Stimulated activated CD4-positive, alpha-beta T cell treated with anti-CD3 and anti-CD28 coated beads, Interleukin-1b, Interleukin-23, amount 100 ng/mL, for 48 hours (primary cell): ENCODE measurements at regions not wholly inside any gene's neighbourhood (a gene's known extent, or its start where the extent isn't known, plus 50 kb on each side); places are given as distances from the start of the nearest gene placed in this dataset.

Experiments
- DNase-seq: peaks from one replicate; pipeline ENCODE4 v3.0.0-alpha.2; 2020

DNA sequence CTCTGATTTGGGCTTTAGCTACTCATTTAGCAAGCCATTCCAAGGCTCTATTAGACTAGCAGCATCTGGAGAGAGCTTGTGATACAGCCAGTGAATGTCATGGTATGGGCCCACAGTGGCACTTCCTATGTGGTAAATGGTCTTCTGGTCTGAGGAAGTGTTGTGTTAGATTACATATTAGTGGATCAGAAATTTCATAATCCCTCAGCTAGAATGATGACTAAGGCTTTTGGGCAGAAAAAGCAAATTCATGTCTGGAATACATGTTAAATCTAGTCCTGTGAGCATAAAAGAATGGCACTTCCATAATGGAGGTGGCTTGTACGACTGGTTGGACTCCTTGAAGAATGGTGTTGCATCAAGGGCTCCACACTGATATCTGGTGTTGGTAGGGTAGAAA is 436.8 kb upstream of the CWC22 start:
- DNase-seq = no peak

DNA sequence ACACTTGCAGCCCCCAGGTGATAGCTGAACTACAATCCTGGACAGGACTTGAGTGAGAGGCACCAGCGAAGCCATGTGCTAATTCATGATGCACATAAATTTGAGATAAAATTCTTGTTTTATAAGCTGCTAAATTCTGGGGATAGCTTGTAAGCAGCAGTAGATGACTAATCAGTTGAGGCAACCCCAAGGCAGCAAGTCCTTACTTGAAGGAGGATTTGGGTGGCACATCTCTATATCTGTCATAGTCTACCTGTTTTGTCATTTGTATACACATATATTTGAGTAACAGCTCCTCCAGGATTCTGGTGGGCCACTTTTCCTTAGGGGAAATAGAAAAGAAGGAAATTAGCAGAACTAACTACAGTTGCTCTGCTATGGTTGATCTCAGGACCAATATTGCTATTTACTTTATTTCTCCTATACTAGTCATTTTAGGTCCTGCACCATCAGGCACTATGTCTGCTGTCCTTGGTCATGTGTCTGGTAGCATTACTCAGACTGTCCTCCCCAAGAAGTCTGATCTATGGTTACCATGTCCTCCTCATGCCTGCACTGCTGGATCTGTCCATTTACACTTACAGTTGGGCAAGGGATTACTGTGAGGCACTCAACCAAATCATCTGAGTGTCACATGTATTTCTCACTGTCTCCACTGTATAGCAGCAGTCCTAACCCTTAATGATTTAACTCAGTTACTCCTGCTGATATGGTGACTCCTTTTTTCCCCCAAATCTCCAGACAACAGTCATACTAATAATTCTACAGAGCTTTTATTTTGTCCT is 436.0 kb upstream of the CWC22 start:
- no peak for DNase-seq

DNA sequence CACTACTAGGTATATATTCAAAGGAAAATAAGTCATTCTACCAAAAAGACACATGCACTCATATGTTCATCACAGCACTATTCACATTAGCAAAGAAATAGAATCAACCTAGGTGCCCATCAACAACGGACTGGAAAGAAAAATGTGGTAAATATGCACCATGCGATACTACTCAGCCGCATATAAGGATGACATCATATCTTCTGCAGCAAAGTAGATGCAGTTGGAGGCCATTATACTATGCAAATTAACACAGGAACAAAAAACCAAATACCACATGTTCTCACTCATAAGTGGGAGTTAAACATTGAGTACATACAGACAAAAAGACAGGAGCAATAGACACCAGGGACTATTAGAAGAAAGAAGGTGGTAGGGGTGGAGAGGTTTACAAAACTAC is 412.1 kb upstream of the CWC22 start:
- no peak for DNase-seq

DNA sequence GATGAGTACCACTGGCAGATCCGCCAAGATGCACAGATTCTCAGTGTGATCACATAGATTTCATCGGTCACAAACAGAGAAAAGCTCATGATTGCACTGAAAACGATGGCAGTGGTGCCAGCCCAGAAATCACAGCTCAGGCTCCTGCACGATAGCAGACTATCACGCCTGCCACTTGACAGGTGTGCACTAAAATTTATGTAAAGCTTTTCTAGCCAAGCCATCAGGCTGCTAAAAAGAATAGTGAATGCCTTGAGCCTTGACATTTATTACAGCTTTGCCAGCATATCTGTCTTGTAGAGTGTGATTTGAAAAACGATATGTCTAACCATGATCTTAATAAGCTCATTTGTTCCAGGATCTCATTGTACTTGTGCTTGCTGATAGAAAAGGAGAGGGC is 409.5 kb upstream of the CWC22 start:
- DNase-seq = no peak

DNA sequence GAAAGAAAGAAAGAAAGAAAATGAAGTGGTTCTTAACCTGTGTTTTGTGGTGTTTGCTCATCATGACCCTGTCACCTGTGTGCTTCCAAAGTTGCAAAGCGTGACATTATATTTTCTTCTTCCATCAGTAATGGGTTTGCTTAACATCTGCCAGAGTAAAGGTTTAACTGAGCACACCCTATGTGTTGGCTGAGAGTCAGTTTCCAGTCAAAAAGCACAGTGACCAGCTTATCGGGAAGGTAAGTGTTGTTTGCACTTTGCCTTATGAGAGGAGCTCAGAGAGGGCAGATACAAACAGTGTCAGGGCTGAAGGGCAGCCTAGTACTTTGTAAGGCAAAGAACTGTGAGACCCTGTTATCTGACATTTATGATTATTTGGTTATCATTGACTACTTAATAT is 406.2 kb upstream of the CWC22 start:
- no peak for DNase-seq

DNA sequence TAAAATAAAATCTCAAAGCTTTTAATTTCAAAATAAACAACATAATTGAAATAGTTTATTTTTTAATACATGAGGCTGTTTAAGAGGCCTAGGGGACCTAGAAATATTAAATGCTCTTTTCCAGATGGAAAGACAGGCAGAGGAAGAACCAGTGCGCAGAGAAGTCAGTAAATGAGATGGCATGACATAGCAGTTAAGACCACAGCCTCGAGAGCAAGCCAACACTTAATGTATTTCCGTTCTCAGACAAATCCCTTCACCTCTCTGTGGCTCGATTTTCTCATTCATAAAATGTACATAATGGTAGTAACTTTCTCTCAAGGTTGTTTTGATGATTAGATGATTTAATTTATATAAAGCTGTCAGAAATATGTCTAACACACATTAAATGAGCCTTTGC is 405.1 kb upstream of the CWC22 start:
- no peak for DNase-seq

DNA sequence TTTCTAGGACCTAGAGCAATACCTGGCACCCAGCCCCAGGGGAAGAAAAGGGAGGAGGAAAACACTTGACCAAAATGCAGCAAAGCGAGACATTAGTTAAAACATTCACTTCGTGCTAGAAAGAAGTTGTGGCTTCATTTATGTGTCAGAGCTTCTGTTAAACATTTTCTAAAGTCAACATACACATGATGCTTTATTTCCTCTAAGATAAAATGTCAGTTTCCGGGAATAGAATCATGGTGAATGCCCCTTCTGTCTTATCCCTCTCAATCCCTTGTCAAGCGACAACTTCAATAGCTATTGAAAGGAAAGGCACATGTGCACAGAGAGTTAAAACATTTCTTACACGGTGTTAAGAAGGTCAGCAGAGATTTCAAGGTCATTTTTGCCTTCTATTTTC is 404.6 kb upstream of the CWC22 start:
- no peak for DNase-seq

DNA sequence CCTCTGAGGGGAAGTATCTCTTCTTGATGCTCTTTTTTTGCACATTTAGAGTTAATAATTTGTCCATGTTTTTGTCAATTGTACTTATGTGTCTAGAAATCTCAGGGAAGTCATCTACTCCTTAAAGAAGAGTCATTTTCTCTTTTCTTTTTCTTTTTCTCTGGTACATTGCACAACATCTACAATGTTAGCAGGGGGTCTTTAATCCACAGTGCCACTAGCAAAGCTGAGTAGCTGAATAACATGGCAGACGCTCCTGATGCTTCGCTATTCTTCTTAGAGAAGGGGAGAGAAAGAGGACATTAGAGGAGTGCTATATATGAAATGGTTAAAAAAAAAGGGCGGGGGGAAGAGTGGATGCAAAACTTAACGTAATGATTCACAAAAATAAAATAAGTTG is 399.6 kb upstream of the CWC22 start:
- no peak for DNase-seq

DNA sequence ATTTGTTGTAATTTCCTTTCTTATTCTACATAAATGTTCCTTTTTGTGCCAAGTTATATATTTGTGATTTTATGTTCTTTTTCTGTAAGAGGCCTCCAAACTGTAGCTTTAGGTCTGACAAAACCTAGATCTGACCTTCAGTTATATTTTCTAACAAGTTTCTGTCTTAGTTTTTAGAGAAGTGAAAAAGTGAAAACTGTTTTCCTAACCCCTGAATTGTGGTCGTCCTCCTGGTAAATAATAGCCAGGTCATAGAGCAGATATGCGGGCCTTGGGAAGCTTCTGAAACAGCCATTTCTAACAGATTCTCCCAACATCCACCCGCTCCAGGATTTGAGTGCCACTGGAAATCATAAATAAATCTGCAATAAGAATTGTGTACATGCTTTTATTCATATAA is 398.4 kb upstream of the CWC22 start:
- DNase-seq = no peak

DNA sequence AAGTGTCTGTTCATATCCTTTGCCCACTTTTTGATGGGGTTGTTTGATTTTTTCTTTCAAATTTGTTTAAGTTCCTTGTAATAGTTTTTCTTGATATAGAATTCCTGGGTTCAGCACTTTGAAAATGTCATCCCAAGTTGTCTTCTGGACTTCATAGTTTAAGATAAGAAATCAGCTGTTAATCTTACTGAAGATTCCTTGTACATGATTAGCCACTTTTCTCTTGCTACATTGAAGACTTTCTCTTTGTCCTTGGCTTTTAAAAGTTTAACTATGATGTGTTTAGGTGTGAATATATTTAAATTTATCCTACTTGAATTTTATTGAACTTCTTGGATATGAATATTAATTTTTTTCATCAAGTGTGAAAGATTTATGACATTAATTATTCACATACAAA is 387.2 kb upstream of the CWC22 start:
- DNase-seq = no peak

DNA sequence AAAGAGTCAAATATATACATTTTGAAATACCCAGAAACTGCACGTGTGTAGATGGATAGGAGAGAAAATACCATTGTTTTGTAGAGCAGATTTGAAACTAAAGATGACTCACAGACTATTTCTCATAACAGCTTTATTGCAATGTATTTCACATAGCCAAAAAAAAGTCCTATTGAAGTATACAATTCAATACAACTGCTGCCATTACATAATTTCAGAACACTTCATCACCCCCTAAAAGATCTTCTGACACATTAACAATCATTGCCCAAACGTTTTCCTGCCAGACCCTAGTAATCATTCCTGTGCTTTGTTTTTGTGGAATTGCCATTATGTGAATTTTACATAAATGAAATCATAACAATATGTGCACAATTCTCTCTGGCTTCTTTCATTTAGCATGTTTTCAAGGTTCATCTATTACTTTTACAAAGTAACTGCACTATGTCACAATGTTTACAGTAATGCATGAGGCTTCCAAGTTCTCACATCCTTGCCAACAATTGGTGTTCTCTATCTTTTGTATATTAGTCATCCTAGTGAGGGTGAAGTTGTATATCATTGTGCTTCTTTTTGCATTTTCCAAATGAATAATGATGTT is 378.6 kb upstream of the CWC22 start:
- DNase-seq = no peak

DNA sequence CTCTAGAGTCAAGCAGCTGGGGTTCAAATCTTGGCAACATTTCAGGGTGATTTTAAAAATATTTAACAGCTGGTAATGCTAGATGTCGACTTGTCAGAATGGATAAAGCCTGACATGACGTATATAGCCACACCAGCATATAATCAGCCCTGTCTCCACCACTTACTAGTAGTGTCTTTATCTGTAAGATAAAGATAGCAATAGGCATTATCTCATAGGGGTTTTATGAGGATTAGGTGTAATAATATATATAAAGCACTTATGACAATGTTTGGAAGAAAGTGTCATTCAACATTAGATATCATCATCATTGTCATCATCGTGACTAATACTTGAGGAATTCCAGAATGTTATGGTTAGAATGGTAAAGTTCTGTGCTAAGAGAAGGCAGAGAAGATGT is 369.0 kb upstream of the CWC22 start:
- DNase-seq = no peak

DNA sequence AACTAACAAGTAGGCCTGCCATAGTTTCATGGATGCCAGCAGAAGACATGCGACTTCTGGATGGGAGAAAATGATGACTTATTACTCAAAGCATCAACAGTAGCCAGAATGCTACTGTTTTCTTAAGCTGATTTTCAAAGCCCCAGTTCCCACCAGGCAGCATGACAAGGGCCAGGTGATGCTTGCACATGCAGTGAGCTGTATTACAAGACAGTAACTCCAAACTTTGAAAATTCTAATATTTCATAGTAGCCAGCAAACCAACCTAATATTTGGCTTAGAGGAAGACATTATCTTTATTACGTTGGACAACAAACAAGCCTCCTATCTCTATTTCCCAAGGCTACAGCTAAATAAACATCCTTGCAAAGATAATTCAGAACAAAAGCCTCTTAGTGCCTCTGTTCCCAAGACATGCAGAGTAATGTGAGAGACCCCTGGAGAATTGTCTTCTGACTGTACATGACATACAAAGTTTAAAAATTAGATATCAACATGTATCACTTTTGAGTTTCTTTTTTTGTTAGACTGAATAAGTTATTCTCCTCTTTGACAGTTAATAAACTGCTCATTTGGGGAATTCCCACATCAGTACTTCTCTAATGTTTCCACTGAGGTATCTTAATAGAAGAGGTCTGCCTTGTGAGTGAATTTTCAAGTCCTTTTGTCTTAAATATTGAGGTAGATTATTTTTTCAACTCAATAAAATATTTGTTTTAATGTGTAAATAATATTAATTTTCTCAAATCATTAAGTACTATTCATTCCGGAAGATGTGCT is 367.6 kb upstream of the CWC22 start:
- no peak for DNase-seq

DNA sequence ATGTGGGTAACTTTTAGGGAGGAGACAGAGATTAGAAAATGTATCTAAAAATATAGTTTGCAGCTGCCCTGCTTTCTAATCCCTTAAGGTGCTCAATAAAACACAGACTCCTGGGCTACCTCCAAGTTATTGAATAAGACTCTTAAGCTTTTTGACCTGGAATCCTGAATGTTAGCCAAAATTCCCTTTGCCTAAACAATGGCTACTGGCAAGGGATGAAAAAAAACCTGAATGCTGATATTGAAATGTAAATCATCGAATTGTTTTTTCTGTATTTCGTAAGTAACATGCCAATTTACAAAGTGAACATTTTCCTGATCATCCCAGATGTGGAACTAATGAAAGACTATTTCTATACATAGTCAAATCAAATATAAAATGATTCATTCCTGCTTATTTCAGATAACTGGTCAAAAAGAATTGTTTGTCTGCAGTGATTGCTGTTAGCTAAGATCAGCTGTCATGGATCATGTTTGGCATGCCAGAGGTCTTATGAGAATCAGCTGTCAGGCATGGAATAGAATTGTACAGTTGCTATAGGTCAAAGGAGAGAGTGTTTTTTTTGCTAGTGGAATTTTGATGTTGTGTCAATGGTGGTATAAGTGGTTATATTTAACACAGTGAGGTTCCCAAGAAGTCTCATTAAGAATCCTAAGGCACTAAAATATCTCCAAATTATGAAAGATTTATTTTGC is 363.6 kb upstream of the CWC22 start:
- DNase-seq = no peak

DNA sequence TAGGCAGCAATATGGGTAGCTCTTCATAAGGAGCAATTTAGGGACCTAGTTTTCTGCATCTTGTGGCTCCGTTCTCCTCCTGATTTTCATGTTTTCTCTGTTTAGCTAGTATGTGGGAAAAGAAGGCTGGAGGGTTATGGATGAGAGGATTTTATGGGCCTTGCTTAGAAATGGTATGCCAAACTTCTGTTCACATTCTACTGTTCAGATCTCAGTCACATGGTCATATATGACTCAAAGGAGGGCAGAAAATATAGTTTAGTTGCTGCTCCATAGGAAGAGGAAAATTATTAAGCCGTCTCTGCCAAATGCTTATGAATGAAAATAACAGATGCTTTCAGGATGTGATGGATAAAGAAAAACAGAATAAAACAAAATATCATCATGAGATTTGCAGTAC is 361.8 kb upstream of the CWC22 start:
- no peak for DNase-seq

DNA sequence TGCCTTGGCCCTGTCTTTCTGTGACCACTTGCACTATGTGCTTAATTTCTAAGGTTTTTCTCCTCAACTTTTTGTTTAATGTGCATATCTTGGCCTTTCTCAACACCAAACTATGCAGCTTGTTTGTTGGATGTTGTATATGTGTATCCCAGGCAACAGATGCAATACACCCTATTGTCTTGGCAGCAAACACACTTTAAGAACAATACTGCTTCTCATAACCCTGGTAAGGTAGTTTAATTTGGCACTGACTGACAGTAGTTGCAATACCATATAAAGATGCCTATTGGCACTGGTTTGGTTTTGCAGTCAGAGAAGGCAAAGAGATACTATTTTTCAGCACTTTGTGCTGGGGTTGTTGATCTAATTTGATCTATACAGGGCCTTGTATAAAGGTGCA is 360.7 kb upstream of the CWC22 start:
- DNase-seq = no peak

DNA sequence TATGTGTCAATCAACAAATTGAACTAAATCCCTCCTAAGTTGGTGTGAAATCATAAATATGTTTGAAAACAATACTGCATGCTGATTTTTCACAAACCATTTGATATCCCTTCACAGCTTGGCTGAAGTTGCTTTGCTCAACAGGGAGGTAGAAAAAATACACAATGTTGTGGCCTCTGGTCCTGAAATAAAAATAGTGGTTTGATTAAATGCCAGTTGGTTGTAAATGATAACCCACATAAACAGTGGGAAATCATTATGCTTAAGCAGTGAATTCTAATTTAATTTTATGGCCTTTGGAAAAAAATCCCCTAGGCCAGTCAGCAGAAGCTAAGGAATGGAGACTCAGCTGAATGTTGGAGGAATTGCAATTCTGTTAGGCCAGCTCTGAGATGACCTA is 359.4 kb upstream of the CWC22 start:
- DNase-seq = no peak

DNA sequence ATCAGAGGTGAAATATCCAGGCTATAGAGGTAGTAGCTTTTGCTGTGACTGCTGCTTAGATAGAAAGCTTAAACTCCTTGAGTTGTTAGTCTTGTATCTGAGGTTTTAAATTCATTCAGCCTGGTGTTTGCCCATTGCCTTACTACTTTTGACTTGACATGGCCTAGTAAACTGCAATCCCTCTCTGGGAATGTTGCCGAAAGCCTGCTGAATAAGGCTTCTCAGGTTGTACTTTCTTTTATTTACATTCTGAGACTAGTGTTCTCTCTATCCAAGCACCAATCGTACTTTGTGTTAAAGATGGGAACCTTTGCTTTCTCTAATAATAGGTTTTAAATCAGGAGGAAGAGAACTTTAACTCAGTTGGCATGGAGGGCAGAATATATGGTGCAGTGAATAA is 357.6 kb upstream of the CWC22 start:
- no peak for DNase-seq

DNA sequence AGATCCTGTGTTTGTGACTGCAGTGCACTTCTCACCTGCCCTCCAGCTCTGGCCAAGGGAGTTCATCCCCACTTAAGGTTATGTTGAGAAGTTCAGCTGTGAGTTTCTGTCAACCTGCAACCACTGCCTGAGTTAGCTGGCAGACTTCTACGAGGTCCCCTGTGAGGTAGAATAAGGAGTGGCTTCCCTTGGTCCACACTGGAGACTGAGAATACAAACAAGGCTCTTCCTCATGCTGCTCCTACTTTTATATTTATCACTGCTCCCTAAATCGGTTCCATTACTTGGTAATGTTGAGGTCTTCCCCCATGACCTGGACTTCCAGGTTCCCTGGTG is 353.2 kb upstream of the CWC22 start:
- DNase-seq = no peak

DNA sequence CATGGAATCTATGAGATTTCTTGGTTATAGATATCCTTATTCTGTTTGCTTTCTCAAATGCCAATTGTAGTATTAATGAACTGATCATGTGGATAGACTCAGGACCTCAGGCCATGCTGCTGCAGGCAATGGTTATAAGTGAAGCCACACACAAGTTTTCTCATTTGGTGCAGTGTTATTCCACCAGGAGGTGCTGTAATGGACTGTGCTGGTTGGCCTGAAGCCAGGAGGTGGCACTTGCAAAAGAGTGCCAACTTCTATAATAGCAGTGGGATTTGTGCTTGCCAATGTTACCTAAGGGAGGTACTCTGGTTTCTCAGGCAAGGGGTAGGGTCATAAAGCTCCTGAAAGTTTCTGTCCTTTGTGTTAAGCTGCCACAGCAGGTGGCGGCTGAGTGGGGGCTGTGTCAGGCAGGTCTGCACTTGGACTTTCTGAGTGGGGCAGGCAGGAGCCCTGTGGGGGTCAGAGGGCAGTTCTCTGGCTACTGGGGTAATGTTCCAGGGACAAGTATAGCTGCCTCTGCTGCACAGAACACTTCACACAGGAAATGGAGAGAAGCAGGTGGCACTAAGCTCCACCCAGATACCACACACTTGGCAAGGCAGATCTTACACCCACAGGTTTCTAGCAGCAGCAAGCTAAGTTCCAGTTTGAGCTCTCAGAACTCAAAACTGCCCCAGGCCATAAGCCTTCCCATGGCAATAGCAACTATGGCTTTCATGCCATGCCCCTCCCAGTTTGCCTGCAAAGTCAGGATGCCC is 352.6 kb upstream of the CWC22 start:
- no peak for DNase-seq

DNA sequence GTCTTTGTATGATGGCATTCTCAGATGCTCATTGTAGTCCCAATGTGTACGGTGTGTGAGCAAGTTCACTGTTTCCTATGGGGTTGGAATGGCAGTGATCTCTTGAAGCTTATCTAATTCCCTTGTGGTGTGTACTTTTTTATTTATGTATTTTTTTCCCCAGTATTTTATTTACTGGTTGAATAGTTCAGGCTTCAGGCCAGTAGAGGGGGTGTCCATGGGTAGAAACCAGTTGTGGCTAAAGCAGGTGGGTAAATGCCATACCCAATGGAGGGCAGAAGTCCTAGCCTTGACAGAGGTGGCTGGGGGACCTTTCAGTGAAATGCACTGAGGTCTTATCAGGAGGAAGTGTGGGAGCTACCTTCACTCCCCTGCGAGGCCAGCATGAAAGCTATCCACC is 351.4 kb upstream of the CWC22 start:
- no peak for DNase-seq

DNA sequence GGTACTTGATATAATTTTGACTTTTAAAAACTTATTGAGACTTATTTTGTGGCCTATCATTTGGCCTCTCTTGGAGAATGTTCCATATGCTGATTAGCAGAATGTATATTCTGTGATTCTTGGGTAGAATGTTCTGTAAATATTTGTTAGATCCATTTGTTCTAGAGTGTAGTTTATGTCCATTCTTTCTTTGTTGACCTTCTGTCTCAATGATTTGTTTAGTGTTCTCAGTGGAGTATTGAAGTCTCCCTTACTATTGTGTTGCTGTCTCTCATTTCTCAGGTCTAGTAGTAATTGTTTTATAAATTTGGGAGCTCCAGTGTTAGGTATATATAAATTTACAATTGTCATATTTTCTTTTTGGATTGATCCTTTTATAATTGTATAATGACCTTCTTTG is 349.6 kb upstream of the CWC22 start:
- DNase-seq = no peak

DNA sequence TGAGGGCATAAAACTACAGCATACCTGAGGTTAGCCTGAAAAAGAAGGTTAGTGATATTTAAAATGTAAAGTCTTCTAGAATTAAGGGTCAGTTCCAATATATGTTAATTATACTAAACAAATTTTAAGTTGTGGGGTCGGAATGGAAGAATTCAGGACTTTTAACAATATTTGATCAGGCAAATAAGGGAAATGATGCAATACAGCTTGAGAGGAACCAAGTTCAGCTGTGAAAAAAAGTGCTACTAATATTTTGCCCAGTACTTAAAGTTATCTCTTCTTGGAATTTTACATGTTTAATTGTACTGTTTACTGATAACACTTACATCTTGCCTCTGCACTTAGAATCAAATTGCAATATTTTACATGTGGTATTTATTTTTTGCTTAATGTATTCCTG is 345.5 kb upstream of the CWC22 start:
- no peak for DNase-seq
